Esophagus squamous epithelium (tissue), 4 donors: ENCODE measurements at regions not wholly inside any gene's neighbourhood (a gene's known extent, or its start where the extent isn't known, plus 50 kb on each side); places are given as distances from the start of the nearest gene placed in this dataset.

ENCODE experiments used
- POLR2A ChIP-seq, 4 donors: fragments of 450-650 bp; IDR thresholded peaks; one replicate each; pipeline ENCODE4 v1.6.1; 2017; ENCODE audit warnings: antibody characterized with exemption in 4 of 4, mild to moderate bottlenecking in 4 of 4, moderate library complexity in 3 of 4
- TF ChIP-seq, protein P1 (sequence below), 6 experiments: fragments of 450-650 bp in 4 of 6; fragments of 200-600 bp in 2 of 6; sonication (generic) in 2 of 6; IDR thresholded peaks; one replicate each; pipeline ENCODE4 v1.5.1; 2016 to 2019; ENCODE audit warnings: antibody characterized with exemption in 6 of 6, mild to moderate bottlenecking in 4 of 6, moderate library complexity in 4 of 6

DNA sequence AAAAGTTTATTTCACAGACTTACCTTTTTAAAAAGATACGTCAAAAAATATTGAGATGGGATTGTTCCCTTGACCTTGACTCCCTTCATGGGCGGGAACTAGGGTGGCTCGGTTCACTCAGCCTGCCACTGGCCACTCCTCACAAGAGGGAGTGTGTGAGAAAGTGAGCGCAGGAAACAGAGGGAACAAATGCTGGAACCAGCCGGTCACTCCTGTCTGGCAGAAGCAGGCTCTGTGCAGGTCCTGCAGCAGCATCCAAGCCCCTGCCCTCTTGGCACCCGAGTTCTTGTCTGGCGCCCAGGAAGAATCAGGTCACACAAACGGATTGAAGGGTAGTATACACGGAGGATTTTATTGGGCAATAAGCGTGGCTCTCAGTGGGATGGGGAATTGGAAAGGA is 58.9 kb downstream of the ZNF648 start:
- TF ChIP-seq, protein P1, sequence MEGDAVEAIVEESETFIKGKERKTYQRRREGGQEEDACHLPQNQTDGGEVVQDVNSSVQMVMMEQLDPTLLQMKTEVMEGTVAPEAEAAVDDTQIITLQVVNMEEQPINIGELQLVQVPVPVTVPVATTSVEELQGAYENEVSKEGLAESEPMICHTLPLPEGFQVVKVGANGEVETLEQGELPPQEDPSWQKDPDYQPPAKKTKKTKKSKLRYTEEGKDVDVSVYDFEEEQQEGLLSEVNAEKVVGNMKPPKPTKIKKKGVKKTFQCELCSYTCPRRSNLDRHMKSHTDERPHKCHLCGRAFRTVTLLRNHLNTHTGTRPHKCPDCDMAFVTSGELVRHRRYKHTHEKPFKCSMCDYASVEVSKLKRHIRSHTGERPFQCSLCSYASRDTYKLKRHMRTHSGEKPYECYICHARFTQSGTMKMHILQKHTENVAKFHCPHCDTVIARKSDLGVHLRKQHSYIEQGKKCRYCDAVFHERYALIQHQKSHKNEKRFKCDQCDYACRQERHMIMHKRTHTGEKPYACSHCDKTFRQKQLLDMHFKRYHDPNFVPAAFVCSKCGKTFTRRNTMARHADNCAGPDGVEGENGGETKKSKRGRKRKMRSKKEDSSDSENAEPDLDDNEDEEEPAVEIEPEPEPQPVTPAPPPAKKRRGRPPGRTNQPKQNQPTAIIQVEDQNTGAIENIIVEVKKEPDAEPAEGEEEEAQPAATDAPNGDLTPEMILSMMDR (IDR thresholded peaks at IDR 0.05), result no peak
- TF ChIP-seq POLR2A (IDR thresholded peaks at IDR 0.05), result no peak
